AG09319 (cell line): ENCODE measurements at regions not wholly inside any gene's neighbourhood (a gene's known extent, or its start where the extent isn't known, plus 50 kb on each side); places are given as distances from the start of the nearest gene placed in this dataset.
"Not testable (repeated sequence)": the region's sequence is repeated elsewhere in the genome, so short reads cannot be mapped to it uniquely, and the experiment has no call there.

Experiments used
- DNase-seq: peaks from one replicate; pipeline ENCODE4 v3.0.0-alpha.2; 2010; ENCODE audit warnings: low read depth; ENCODE audit errors: extremely low read depth
- TF ChIP-seq, protein P1 (sequence below): IDR thresholded peaks from 2 replicates; pipeline ENCODE4 v1.5.1; 2011; ENCODE audit warnings: low read depth, mild to moderate bottlenecking, inconsistent platforms, low read length, moderate library complexity

DNA sequence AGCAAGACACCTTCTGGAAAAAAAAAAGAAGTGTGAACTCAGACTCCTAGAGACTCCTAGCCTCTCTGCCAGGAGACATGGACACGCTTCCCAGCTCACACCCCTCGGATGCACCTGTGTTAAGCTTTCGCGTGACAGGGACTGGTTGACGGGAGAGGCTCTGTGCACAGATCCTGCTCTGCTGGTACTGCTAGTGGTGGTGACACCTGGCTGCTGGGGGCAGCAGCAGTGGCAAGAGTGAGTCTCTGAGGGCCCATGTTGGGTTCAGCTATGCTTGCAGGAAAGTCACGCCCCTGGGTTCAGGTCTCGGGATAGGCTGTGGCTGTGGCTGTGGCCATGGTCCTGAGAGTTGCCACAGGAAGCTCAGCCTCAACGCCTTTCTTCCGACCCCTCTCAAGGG lies 81.1 kb downstream of the XRCC2 start:
- TF ChIP-seq, protein P1, sequence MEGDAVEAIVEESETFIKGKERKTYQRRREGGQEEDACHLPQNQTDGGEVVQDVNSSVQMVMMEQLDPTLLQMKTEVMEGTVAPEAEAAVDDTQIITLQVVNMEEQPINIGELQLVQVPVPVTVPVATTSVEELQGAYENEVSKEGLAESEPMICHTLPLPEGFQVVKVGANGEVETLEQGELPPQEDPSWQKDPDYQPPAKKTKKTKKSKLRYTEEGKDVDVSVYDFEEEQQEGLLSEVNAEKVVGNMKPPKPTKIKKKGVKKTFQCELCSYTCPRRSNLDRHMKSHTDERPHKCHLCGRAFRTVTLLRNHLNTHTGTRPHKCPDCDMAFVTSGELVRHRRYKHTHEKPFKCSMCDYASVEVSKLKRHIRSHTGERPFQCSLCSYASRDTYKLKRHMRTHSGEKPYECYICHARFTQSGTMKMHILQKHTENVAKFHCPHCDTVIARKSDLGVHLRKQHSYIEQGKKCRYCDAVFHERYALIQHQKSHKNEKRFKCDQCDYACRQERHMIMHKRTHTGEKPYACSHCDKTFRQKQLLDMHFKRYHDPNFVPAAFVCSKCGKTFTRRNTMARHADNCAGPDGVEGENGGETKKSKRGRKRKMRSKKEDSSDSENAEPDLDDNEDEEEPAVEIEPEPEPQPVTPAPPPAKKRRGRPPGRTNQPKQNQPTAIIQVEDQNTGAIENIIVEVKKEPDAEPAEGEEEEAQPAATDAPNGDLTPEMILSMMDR, result no peak
- no peak for DNase-seq

DNA sequence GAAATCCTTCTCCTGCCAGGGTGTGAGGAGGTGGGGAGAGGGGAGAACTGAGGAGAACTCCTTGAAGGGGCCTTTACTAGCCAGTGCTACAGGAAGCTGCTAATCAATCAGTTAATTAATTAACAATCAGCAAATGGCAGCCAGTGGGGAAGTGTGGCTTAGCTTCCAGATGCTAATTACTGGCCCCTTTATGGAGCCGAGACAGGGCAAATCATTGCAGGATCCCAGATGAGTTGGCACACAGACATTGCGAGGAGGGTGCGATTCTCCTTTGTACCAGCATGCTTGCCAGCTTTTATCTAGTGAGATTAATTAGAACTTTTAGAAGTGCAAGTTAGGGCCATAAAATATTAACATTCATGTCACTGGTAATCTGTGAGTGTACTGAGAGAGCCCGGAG lies 84.0 kb downstream of the XRCC2 start:
- DNase-seq, result no peak
- TF ChIP-seq, protein P1, result no peak

DNA sequence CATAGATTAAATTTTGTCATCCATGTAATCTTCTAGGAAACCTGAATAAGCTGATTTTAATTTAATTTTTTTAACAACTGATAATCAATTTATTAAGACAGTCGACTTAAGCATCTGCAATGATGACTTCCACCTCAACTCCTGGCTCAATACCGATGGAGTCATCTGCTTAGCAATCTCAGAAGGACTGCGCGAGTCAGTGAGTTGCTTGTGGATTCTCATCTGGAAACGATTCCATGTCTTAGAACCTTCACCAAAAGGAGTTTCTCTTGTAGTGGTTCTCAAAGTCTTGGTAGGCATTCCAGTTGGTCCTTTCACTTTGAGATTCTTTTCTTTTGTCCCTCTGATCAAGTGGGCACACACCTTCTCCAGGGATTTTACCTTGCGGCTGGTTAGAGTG lies 85.5 kb downstream of the XRCC2 start:
- TF ChIP-seq, protein P1, result no peak
- no peak for DNase-seq

GRCh38 chr7:152589821-152590220 lies 86.1 kb downstream of the XRCC2 start:
- DNase-seq, result not testable (repeated sequence)

GRCh38 chr7:152588350-152588749 lies 87.6 kb downstream of the XRCC2 start:
- DNase-seq, result no peak
- TF ChIP-seq, protein P1, result no peak

DNA sequence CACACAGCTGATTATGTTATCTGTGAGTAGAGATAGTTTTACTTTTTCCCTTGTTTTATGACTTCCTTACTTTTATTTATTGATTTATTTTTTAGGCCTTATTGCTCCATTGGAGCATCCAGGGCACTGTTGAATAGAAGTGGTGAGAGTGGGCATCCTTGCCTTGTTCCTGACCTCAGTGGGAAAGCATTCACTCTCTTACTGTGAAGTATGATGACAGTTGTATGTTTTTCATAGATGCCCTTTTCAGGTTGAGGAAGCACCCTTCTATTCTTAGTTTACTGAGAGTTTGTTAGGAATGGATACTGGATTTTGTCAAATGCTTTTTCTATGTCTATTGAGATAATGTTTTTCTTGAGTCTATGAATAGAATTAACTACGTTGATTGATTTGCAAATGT lies 88.6 kb downstream of the XRCC2 start:
- TF ChIP-seq, protein P1, result no peak
- DNase-seq, result no peak

GRCh38 chr7:152583006-152583405 lies 92.9 kb downstream of the XRCC2 start:
- no peak for DNase-seq
- TF ChIP-seq, protein P1, result no peak

DNA sequence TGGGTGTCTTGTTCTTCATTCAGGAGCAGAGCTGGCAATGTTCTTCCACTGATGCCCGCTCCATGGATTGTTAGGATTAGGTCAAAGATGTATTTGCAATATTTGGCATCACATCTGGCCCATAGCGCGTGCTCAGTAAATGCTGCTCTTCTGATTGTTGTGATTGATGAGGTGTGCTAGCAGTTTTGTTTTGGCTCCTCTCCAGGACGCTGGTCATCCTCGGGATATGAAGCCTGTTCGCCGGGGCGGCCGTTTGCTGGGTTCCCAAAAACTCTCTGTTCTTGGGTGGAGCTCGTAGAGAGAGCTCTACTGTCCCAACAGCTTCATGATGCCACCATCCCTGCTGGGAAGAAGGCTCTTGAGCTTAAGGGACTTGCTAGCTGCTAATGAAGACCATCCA lies 96.9 kb downstream of the XRCC2 start:
- TF ChIP-seq, protein P1, result no peak
- DNase-seq, result no peak
